ENCODE measurements at regions not wholly inside any gene's neighbourhood (a gene's known extent, or its start where the extent isn't known, plus 50 kb on each side); places are given as distances from the start of the nearest gene placed in this dataset.

- no peak for TF ChIP-seq CTCF (IDR thresholded peaks at IDR 0.05; ENCODE audit: low read length)
- TF ChIP-seq EZH2 (optimal IDR thresholded peaks at IDR 0.05; ENCODE audit: low read depth, low read length): no peak
- no peak for TF ChIP-seq EZH2phosphoT487 (IDR thresholded peaks at IDR 0.05; ENCODE audit: low read length)
Measured at GRCh38 chr5:154653418-154653763, 101.8 kb upstream of the LARP1 start.

Data from MM.1S (cell line).